ENCODE measurements at regions not wholly inside any gene's neighbourhood (a gene's known extent, or its start where the extent isn't known, plus 50 kb on each side); places are given as distances from the start of the nearest gene placed in this dataset.

DNA sequence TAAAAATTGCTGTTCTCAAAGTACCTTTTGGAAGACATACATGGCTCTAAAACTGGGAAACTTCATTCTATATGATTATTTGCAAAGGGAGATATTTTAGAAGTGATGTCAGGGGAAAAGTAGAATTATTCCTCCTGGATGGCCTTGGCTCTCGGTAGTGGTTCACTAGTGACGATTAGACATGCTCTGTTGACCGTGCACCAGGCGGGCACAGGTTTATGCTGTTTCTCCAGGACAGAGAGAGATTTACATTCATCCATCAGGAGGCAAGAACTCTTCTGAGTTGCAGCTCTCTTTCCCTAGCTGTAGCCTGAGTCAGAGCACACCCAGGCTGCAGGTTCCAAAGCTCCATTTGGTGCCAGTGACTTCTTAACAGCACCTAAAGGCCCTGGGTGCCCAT, 184.9 kb upstream of the WDR11 start (continued):
- TF ChIP-seq CTCF (IDR thresholded peaks at IDR 0.05 in 2 of 3, conservative IDR thresholded peaks at IDR 0.05 in 1 of 3; ENCODE audit: control insufficient read depth in 2 of 3, extremely low read depth in 1 of 3, insufficient read depth in 1 of 3, low read depth in 3 of 3, low read length in 3 of 3) (no peak), NRF1 (conservative IDR thresholded peaks at IDR 0.05; ENCODE audit: low read depth, low read length) (no peak), MXI1 (IDR thresholded peaks at IDR 0.05; ENCODE audit: low read depth, low read length) (no peak), CBFB (IDR thresholded peaks at IDR 0.05; ENCODE audit: low read depth) (no peak), FOXM1 (IDR thresholded peaks at IDR 0.05; ENCODE audit: low read depth, low read length) (no peak), STAT3 (IDR thresholded peaks at IDR 0.05; ENCODE audit: low read depth, low read length) (no peak), RBBP5 (conservative IDR thresholded peaks at IDR 0.05) (no peak)

GRCh38 chr10:120667276-120667675, 183.9 kb upstream of the WDR11 start:
- H3K79me2 ChIP-seq (ENCODE audit: control insufficient read depth, insufficient read depth, low read length): no peaks in the 10 kb centered on the region
- H4K20me1 ChIP-seq (ENCODE audit: control insufficient read depth, insufficient read depth): no peaks in the 10 kb centered on the region
- 35% methylated on average over 4 of the region's 4 CpGs for WGBS (ENCODE audit: insufficient coverage, insufficient replicate concordance, low lambda C conversion rate, missing lambda C conversion rate)
- ChIA-PET CTCF (interaction anchor here (0.6 to 0.7 kb wide), 2 partner anchors 16 to 404 kb away, joined by 3 read pairs; no protein-coding TSS in a partner anchor), POLR2A (interaction anchor here (0.6 kb wide), 1 partner anchor 8 kb away, joined by 3 read pairs; no protein-coding TSS in a partner anchor), SMC1A (ENCODE audit: uncharacterized antibody, unreplicated experiment) (no interaction called here), RAD21 (ENCODE audit: unreplicated experiment) (no interaction called here)
- FAIRE-seq (no peak), ATAC-seq (no peak), DNase-seq (ENCODE audit: low read depth, low spot score) (no peak)
- no peak for TF ChIP-seq TCF3 (IDR thresholded peaks at IDR 0.05; ENCODE audit: borderline replicate concordance, insufficient read depth, low read depth, low read length)
- TF ChIP-seq NR2C2 (IDR thresholded peaks at IDR 0.05; ENCODE audit: borderline replicate concordance, control insufficient read depth, insufficient read length, low read depth): no peak
- TF ChIP-seq ESRRA (IDR thresholded peaks at IDR 0.05; ENCODE audit: low read length): no peak
- TF ChIP-seq KLF5 (IDR thresholded peaks at IDR 0.05; ENCODE audit: partially characterized antibody): no peak
- no peak for TF ChIP-seq SMAD1 (IDR thresholded peaks at IDR 0.05; ENCODE audit: low read depth, partially characterized antibody)
- TF ChIP-seq YY1 (IDR thresholded peaks at IDR 0.05; ENCODE audit: low read depth, low read length): no peak
- no peak for TF ChIP-seq MEF2A (IDR thresholded peaks at IDR 0.05; ENCODE audit: insufficient read depth, low read depth, low read length)
- TF ChIP-seq, protein P1, sequence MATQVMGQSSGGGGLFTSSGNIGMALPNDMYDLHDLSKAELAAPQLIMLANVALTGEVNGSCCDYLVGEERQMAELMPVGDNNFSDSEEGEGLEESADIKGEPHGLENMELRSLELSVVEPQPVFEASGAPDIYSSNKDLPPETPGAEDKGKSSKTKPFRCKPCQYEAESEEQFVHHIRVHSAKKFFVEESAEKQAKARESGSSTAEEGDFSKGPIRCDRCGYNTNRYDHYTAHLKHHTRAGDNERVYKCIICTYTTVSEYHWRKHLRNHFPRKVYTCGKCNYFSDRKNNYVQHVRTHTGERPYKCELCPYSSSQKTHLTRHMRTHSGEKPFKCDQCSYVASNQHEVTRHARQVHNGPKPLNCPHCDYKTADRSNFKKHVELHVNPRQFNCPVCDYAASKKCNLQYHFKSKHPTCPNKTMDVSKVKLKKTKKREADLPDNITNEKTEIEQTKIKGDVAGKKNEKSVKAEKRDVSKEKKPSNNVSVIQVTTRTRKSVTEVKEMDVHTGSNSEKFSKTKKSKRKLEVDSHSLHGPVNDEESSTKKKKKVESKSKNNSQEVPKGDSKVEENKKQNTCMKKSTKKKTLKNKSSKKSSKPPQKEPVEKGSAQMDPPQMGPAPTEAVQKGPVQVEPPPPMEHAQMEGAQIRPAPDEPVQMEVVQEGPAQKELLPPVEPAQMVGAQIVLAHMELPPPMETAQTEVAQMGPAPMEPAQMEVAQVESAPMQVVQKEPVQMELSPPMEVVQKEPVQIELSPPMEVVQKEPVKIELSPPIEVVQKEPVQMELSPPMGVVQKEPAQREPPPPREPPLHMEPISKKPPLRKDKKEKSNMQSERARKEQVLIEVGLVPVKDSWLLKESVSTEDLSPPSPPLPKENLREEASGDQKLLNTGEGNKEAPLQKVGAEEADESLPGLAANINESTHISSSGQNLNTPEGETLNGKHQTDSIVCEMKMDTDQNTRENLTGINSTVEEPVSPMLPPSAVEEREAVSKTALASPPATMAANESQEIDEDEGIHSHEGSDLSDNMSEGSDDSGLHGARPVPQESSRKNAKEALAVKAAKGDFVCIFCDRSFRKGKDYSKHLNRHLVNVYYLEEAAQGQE (IDR thresholded peaks at IDR 0.05; ENCODE audit: low read depth, low read length): no peak
- no peak for TF ChIP-seq GATAD2B (conservative IDR thresholded peaks at IDR 0.05; ENCODE audit: low read depth)
- TF ChIP-seq ZNF217 (IDR thresholded peaks at IDR 0.05): no peak
- TF ChIP-seq EGR1 (IDR thresholded peaks at IDR 0.05; ENCODE audit: borderline replicate concordance in 1 of 2, low read depth in 2 of 2, low read length in 2 of 2): no peak
- no peak for TF ChIP-seq SMARCA5 (IDR thresholded peaks at IDR 0.05)
- no peak for TF ChIP-seq CBX3 (IDR thresholded peaks at IDR 0.05; ENCODE audit: borderline replicate concordance, low read depth)
- H3K36me3 ChIP-seq (ENCODE audit: control insufficient read depth in 2 of 2, insufficient read depth in 2 of 2, low read length in 1 of 2): no peaks in the 10 kb centered on the region
- in situ Hi-C loops (cut with MboI) (no loop called here), intact Hi-C loops (cut with micrococcal nuclease; ENCODE audit: unreplicated experiment) (no loop called here)
- H3K27me3 ChIP-seq (replicated peaks in 1 of 2; ENCODE audit: control insufficient read depth in 2 of 2, insufficient read depth in 2 of 2, low read length in 1 of 2): no peaks in the 10 kb centered on the region; a peak in 1 of 4 replicates
- no TSS peak for BruUV-seq (replicated peaks)
- H3K9ac ChIP-seq (ENCODE audit: control insufficient read depth, insufficient read depth, low read length): no peak overlapping the region
- no peak overlapping the region for H2AFZ ChIP-seq (ENCODE audit: control insufficient read depth, low read depth, low read length)
- H3K4me1 ChIP-seq (ENCODE audit: control insufficient read depth, insufficient read depth, low read length): no peaks in the 10 kb centered on the region
- no peak overlapping the region for H3K4me2 ChIP-seq (ENCODE audit: control insufficient read depth, insufficient read depth)
- H3K9me3 ChIP-seq (replicated peaks; ENCODE audit: control insufficient read depth, insufficient read depth, low read length): no peaks in the 10 kb centered on the region
- no peak overlapping the region for H3K27ac ChIP-seq (ENCODE audit: control insufficient read depth, insufficient read depth)
- H3K4me3 ChIP-seq: no peak overlapping the region

Measured in GM12878 (cell line).